ENCODE measurements at regions not wholly inside any gene's neighbourhood (a gene's known extent, or its start where the extent isn't known, plus 50 kb on each side); places are given as distances from the start of the nearest gene placed in this dataset.

DNA sequence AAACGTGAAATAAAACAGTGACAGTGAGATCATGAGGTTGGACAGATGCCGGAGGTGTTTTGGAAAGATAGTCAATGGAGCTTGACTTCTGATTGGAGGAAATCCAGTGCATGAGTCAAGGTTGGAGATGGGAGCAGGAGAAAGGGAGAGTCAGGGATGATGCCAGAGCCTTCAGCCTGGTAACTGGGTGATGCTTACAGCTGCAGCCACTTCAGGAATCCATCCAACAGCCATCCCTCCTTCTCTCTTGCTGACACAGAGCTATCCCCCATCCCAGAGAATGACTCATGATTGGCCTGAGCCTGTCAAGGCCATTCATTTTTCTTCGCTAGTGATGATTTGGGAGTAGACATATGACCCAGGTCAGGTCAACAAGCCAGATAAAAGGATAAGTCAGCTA is 112.8 kb downstream of the SAMD5 start:
- no peak overlapping the region for H3K27ac Mint-ChIP-seq
- no peak for DNase-seq
- ATAC-seq (ENCODE audit: low read depth): no peak
- no peaks in the 10 kb centered on the region for H3K27me3 Mint-ChIP-seq
- H3K36me3 Mint-ChIP-seq (ENCODE audit: low read depth): no peaks in the 10 kb centered on the region
- POLR2A ChIA-PET: no interaction called here
- intact Hi-C loops (cut with micrococcal nuclease): no loop called here
- CTCF ChIA-PET: no interaction called here
- H3K4me1 Mint-ChIP-seq: no peaks in the 10 kb centered on the region
- H3K9me3 Mint-ChIP-seq: no peaks in the 10 kb centered on the region
- TF ChIP-seq, protein P1, sequence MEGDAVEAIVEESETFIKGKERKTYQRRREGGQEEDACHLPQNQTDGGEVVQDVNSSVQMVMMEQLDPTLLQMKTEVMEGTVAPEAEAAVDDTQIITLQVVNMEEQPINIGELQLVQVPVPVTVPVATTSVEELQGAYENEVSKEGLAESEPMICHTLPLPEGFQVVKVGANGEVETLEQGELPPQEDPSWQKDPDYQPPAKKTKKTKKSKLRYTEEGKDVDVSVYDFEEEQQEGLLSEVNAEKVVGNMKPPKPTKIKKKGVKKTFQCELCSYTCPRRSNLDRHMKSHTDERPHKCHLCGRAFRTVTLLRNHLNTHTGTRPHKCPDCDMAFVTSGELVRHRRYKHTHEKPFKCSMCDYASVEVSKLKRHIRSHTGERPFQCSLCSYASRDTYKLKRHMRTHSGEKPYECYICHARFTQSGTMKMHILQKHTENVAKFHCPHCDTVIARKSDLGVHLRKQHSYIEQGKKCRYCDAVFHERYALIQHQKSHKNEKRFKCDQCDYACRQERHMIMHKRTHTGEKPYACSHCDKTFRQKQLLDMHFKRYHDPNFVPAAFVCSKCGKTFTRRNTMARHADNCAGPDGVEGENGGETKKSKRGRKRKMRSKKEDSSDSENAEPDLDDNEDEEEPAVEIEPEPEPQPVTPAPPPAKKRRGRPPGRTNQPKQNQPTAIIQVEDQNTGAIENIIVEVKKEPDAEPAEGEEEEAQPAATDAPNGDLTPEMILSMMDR (IDR thresholded peaks at IDR 0.05): no peak
- no peak overlapping the region for H3K4me3 Mint-ChIP-seq

DNA sequence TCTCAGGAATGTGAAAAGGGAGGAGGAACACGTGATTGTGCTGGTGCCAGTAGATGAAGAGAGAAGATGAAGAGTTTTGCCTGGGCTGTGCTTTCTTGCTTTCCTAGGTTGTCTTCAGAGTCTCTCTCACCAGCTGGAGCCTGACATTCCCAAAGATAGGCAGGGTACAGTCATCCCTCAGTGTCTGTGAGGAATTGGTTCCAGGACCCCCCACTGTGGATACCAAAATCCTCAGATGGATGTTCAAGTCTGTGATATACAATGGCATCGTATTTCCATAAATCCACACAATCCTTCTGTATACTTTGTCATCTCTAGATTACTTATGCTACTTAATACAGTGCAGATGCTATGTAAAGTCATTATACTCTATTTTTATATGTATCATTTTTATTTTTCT is 113.5 kb downstream of the SAMD5 start:
- ATAC-seq (ENCODE audit: low read depth) (no peak), DNase-seq (no peak)
- CTCF ChIA-PET: no interaction called here
- POLR2A ChIA-PET: no interaction called here
- intact Hi-C loops (cut with micrococcal nuclease): no loop called here
- Mint-ChIP-seq H3K36me3 (ENCODE audit: low read depth) (no peaks in the 10 kb centered on the region), H3K27ac (no peak overlapping the region), H3K27me3 (no peaks in the 10 kb centered on the region), H3K4me1 (no peaks in the 10 kb centered on the region), H3K9me3 (no peaks in the 10 kb centered on the region), H3K4me3 (no peak overlapping the region)
- TF ChIP-seq, protein P1 (IDR thresholded peaks at IDR 0.05): no peak

DNA sequence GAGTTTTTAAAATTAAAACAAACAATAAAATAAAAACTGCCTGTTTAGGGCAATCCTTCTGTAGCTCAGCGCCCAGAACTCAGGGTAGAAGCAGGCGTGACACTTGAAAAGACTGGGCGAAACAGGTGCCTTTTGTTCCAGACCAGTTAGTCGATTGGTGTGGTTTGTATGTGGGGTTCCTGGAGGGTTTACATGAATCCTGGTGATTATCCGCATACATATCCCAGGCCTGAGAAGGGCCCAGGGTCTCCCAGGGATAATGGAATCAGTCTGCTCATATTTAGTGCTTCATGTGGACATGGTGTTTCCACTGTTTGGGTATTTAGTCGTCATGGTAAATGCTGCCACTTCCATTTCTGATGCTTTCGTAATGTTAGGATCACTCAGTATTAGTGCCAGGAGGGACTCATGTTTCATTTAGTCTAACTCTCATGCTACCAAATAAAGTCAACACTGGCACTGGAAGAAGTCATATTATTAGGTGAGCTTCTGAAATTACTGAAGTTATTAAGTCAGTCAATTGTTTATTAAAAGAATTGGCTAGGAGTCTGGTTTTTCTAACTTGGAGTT is 116.5 kb downstream of the SAMD5 start:
- intact Hi-C loops (cut with micrococcal nuclease): no loop called here
- Mint-ChIP-seq H3K36me3 (ENCODE audit: low read depth) (no peaks in the 10 kb centered on the region), H3K9me3 (no peaks in the 10 kb centered on the region), H3K4me1 (no peaks in the 10 kb centered on the region), H3K4me3 (no peak overlapping the region), H3K27ac (no peak overlapping the region), H3K27me3 (no peaks in the 10 kb centered on the region)
- ChIA-PET POLR2A (no interaction called here), CTCF (no interaction called here)
- TF ChIP-seq, protein P1 (IDR thresholded peaks at IDR 0.05): no peak
- no peak for DNase-seq
- no peak for ATAC-seq (ENCODE audit: low read depth)

DNA sequence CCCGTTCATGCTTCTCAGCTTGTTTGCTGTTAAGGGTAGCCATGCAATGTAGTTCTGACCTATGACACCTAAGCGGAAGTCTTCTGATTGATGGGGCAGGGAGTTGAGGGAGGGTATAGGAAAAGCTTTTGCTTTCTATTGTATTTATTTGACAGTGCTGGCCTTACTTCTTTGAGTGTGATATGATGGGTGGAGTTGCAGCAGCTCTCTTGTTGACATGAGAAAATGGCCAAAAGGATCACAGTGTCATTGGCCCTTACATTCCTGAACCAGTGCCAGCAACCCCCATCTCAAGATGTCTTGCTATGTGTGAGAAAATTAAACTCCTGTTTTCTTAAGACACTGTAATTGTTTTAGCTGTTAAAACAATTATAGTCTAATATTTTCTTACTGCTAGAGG is 117.5 kb downstream of the SAMD5 start:
- ChIA-PET POLR2A (no interaction called here), CTCF (no interaction called here)
- DNase-seq (no peak), ATAC-seq (ENCODE audit: low read depth) (no peak)
- Mint-ChIP-seq H3K4me3 (no peak overlapping the region), H3K9me3 (no peaks in the 10 kb centered on the region), H3K4me1 (no peaks in the 10 kb centered on the region), H3K27me3 (no peaks in the 10 kb centered on the region), H3K27ac (no peak overlapping the region), H3K36me3 (ENCODE audit: low read depth) (no peaks in the 10 kb centered on the region)
- TF ChIP-seq, protein P1 (IDR thresholded peaks at IDR 0.05): no peak
- intact Hi-C loops (cut with micrococcal nuclease): no loop called here

DNA sequence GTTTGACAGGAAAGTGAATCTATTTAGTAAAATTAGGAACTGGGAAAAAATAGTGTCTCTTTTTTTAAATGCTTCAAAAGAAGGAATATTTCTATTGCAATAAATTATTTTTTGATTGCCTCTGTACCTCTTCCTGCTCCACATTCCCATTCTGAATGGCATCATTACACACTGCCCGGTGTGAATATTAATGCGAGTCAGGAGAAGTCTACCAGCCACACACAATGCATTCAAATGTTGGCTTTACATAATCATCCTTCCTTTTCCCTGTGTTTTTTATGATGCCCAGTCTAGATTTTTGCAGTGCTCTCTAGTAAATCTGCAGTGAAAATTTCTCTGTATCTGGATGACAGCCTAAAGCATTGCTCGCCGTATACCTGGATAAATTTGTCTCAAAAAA is 118.9 kb downstream of the SAMD5 start:
- Mint-ChIP-seq H3K9me3 (no peaks in the 10 kb centered on the region), H3K27ac (no peak overlapping the region), H3K4me3 (no peak overlapping the region), H3K36me3 (ENCODE audit: low read depth) (no peaks in the 10 kb centered on the region), H3K4me1 (no peaks in the 10 kb centered on the region), H3K27me3 (no peaks in the 10 kb centered on the region)
- ChIA-PET CTCF (no interaction called here), POLR2A (no interaction called here)
- ATAC-seq (ENCODE audit: low read depth) (no peak), DNase-seq (no peak)
- TF ChIP-seq, protein P1 (IDR thresholded peaks at IDR 0.05): no peak
- intact Hi-C loops (cut with micrococcal nuclease): no loop called here
